ENCODE measurements at regions not wholly inside any gene's neighbourhood (a gene's known extent, or its start where the extent isn't known, plus 50 kb on each side); places are given as distances from the start of the nearest gene placed in this dataset.

DNA sequence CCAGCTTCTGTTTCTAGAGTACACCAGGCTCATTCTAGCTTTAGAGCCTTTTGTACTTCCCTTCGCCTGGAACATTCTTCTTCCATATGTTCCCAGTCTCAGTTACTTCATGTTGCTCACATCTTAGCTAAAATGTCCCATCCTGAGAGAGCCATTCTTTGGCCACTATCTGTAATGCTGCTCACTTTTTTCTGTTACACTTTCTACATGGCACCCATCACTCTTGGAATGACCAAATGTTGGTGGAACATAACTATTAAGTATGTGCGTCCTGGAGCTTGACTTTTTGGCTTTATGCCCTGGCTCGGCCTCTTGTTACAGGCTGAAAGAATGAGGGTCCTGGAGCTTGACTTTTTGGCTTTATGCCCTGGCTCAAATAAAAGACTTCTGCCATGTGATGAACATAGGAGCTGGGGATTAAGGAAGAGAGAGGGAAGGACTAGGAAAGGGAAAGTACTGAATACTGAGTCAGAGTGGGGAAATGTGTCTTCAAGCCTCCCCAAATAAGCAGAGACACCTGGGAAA is 442.9 kb upstream of the ATP2B1 start:
- Histone ChIP-seq H3K4me1 (ENCODE audit: control insufficient read depth, insufficient read depth, low read length) (no peaks in the 10 kb centered on the region), H3K36me3 (ENCODE audit: control insufficient read depth, insufficient read depth, low read length) (no peaks in the 10 kb centered on the region), H3K9ac (ENCODE audit: low read length) (no peak overlapping the region), H3K27me3 (ENCODE audit: control insufficient read depth, insufficient read depth, low read length) (no peaks in the 10 kb centered on the region), H3K27ac (ENCODE audit: low read depth, low read length) (no peak overlapping the region), H3K4me3 (ENCODE audit: low read length) (no peak overlapping the region)

DNA sequence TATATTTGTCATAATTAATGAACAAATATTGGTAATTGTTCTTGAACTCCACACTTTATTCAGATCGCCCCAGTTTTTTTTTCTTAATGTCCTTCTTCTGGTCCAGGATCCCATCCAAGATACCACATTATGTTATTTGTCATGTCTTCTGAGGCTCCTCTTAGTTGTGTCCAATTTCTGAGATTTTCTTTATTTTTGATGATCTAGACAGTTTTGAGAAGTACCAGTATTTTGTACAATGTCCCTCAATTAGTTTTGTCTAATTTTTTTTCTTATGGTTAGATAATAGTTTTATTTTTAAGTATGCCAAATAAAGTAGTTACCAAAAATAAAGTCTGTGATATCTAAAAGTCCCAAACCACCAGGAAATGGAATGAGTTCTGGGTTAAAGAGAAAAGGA is 440.8 kb upstream of the ATP2B1 start:
- Histone ChIP-seq H3K4me3 (ENCODE audit: low read length) (no peak overlapping the region), H3K4me1 (ENCODE audit: control insufficient read depth, insufficient read depth, low read length) (no peaks in the 10 kb centered on the region), H3K27ac (ENCODE audit: low read depth, low read length) (no peak overlapping the region), H3K36me3 (ENCODE audit: control insufficient read depth, insufficient read depth, low read length) (no peaks in the 10 kb centered on the region), H3K9ac (ENCODE audit: low read length) (no peak overlapping the region), H3K27me3 (ENCODE audit: control insufficient read depth, insufficient read depth, low read length) (no peaks in the 10 kb centered on the region)

- H3K27me3 ChIP-seq (ENCODE audit: control insufficient read depth, insufficient read depth, low read length) = no peaks in the 10 kb centered on the region
- no peak overlapping the region for H3K9ac ChIP-seq (ENCODE audit: low read length)
- H3K4me3 ChIP-seq (ENCODE audit: low read length) = no peak overlapping the region
- H3K4me1 ChIP-seq (ENCODE audit: control insufficient read depth, insufficient read depth, low read length) = no peaks in the 10 kb centered on the region
- no peaks in the 10 kb centered on the region for H3K36me3 ChIP-seq (ENCODE audit: control insufficient read depth, insufficient read depth, low read length)
- H3K27ac ChIP-seq (ENCODE audit: low read depth, low read length) = no peak overlapping the region
Observed at GRCh38 chr12:90129366-90130030, 420.9 kb upstream of the ATP2B1 start.

DNA sequence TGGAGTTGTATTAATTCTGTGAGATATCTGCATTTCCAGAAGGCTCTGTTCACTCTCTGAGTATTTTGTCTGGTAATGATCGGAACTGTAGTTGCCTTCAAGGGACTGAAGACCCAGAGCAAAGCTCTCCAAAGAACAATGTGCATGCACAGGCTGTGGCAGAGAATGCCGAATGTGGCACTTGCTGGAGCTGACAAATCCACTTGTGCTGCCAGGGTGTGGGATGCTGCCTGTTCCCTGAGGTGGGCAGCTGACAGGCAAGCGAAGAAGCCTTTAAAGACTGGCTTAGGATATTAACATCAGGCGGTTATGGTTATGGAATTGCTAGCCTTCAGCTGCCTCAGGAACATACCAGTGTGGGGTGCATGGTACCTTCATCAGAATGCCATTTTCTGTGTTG is 419.9 kb upstream of the ATP2B1 start:
- Histone ChIP-seq H3K36me3 (ENCODE audit: control insufficient read depth, insufficient read depth, low read length) (no peaks in the 10 kb centered on the region), H3K9ac (ENCODE audit: low read length) (no peak overlapping the region), H3K27me3 (ENCODE audit: control insufficient read depth, insufficient read depth, low read length) (no peaks in the 10 kb centered on the region), H3K4me1 (ENCODE audit: control insufficient read depth, insufficient read depth, low read length) (no peaks in the 10 kb centered on the region), H3K27ac (ENCODE audit: low read depth, low read length) (no peak overlapping the region), H3K4me3 (ENCODE audit: low read length) (no peak overlapping the region)

DNA sequence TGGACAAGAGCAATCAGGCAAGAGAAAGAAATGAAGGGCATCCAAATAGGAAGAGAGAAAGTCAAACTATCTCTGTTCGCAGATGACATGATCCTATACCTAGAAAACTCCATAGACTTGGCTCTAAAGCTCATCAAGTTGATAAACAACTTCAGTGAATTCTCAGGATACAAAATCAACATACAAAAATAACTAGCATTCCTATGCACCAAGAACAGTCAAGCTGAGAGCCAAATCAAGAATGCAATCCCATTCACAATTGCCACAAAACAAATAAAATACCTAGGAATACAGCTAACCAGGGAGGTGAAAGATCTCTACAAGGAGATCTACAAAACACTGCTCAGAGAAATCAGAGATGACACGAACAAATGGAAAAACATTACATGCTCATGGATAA is 417.5 kb upstream of the ATP2B1 start:
- H3K4me1 ChIP-seq (ENCODE audit: control insufficient read depth, insufficient read depth, low read length) = no peaks in the 10 kb centered on the region
- H3K36me3 ChIP-seq (ENCODE audit: control insufficient read depth, insufficient read depth, low read length) = no peaks in the 10 kb centered on the region
- H3K4me3 ChIP-seq (ENCODE audit: low read length) = no peak overlapping the region
- no peak overlapping the region for H3K27ac ChIP-seq (ENCODE audit: low read depth, low read length)
- H3K27me3 ChIP-seq (ENCODE audit: control insufficient read depth, insufficient read depth, low read length) = no peaks in the 10 kb centered on the region
- H3K9ac ChIP-seq (ENCODE audit: low read length) = no peak overlapping the region

- Histone ChIP-seq H3K36me3 (ENCODE audit: control insufficient read depth, insufficient read depth, low read length) (no peaks in the 10 kb centered on the region), H3K27me3 (ENCODE audit: control insufficient read depth, insufficient read depth, low read length) (no peaks in the 10 kb centered on the region), H3K27ac (ENCODE audit: low read depth, low read length) (no peak overlapping the region), H3K4me3 (ENCODE audit: low read length) (no peak overlapping the region), H3K9ac (ENCODE audit: low read length) (no peak overlapping the region), H3K4me1 (ENCODE audit: control insufficient read depth, insufficient read depth, low read length) (no peaks in the 10 kb centered on the region)
Observed at GRCh38 chr12:90124914-90125313, 416.3 kb upstream of the ATP2B1 start.

GRCh38 chr12:90124289-90124688 is 415.7 kb upstream of the ATP2B1 start:
- no peaks in the 10 kb centered on the region for H3K4me1 ChIP-seq (ENCODE audit: control insufficient read depth, insufficient read depth, low read length)
- no peaks in the 10 kb centered on the region for H3K36me3 ChIP-seq (ENCODE audit: control insufficient read depth, insufficient read depth, low read length)
- no peaks in the 10 kb centered on the region for H3K27me3 ChIP-seq (ENCODE audit: control insufficient read depth, insufficient read depth, low read length)
- no peak overlapping the region for H3K9ac ChIP-seq (ENCODE audit: low read length)
- no peak overlapping the region for H3K27ac ChIP-seq (ENCODE audit: low read depth, low read length)
- no peak overlapping the region for H3K4me3 ChIP-seq (ENCODE audit: low read length)

- H3K27me3 ChIP-seq (ENCODE audit: control insufficient read depth, insufficient read depth, low read length) = no peaks in the 10 kb centered on the region
- no peak overlapping the region for H3K27ac ChIP-seq (ENCODE audit: low read depth, low read length)
- no peaks in the 10 kb centered on the region for H3K36me3 ChIP-seq (ENCODE audit: control insufficient read depth, insufficient read depth, low read length)
- no peak overlapping the region for H3K9ac ChIP-seq (ENCODE audit: low read length)
- no peak overlapping the region for H3K4me3 ChIP-seq (ENCODE audit: low read length)
- H3K4me1 ChIP-seq (ENCODE audit: control insufficient read depth, insufficient read depth, low read length) = no peaks in the 10 kb centered on the region
Observed at GRCh38 chr12:90122681-90123080, 414.0 kb upstream of the ATP2B1 start.

- H3K9ac ChIP-seq (ENCODE audit: low read length) = no peak overlapping the region
- H3K36me3 ChIP-seq (ENCODE audit: control insufficient read depth, insufficient read depth, low read length) = no peaks in the 10 kb centered on the region
- H3K27ac ChIP-seq (ENCODE audit: low read depth, low read length) = no peak overlapping the region
- no peak overlapping the region for H3K4me3 ChIP-seq (ENCODE audit: low read length)
- no peaks in the 10 kb centered on the region for H3K4me1 ChIP-seq (ENCODE audit: control insufficient read depth, insufficient read depth, low read length)
- no peaks in the 10 kb centered on the region for H3K27me3 ChIP-seq (ENCODE audit: control insufficient read depth, insufficient read depth, low read length)
Observed at GRCh38 chr12:90120627-90121026, 412.0 kb upstream of the ATP2B1 start.

DNA sequence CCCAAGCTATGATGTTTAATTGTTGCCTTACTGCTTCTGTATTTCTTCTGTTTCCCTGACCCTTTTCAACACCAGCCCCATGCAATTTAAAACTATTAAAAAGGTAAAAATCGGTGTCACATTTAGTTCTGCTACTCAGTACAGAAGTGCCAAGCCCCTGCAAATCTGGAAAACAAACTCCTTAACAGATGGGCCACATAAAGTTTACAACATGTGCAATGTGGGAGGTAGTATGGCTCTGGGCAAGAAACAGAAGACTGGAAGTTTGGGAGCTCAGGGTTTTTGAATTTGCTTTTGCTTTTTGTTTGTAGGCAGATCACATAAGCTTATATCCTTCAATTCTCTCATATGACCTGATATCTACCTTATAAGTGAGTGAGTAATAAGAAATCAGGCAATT is 404.0 kb upstream of the ATP2B1 start:
- Histone ChIP-seq H3K9ac (ENCODE audit: low read length) (no peak overlapping the region), H3K27ac (ENCODE audit: low read depth, low read length) (no peak overlapping the region), H3K4me3 (ENCODE audit: low read length) (no peak overlapping the region), H3K36me3 (ENCODE audit: control insufficient read depth, insufficient read depth, low read length) (no peaks in the 10 kb centered on the region), H3K4me1 (ENCODE audit: control insufficient read depth, insufficient read depth, low read length) (no peaks in the 10 kb centered on the region), H3K27me3 (ENCODE audit: control insufficient read depth, insufficient read depth, low read length) (no peaks in the 10 kb centered on the region)

GRCh38 chr12:90111791-90112580 is 403.3 kb upstream of the ATP2B1 start:
- H3K4me3 ChIP-seq (ENCODE audit: low read length) = no peak overlapping the region
- H3K27me3 ChIP-seq (ENCODE audit: control insufficient read depth, insufficient read depth, low read length) = no peaks in the 10 kb centered on the region
- no peaks in the 10 kb centered on the region for H3K4me1 ChIP-seq (ENCODE audit: control insufficient read depth, insufficient read depth, low read length)
- H3K36me3 ChIP-seq (ENCODE audit: control insufficient read depth, insufficient read depth, low read length) = no peaks in the 10 kb centered on the region
- H3K27ac ChIP-seq (ENCODE audit: low read depth, low read length) = no peak overlapping the region
- no peak overlapping the region for H3K9ac ChIP-seq (ENCODE audit: low read length)

DNA sequence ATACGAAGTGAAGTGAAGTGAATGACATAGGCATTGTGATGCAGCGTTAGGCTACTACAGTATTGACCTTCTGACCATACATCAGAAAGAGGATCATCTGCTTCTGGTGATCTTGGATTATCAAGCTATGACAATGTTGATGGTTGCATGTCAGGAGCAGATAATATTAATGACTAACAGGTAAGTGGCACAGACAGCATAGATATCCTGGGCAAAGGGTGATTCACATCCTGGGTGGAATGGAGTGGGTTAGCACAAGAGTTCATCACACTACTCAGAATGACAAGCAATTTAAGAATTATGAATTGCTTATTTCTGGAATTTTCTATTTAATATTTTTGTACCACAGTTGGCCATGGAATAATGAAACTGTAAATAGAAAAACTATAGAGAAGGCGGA is 397.9 kb upstream of the ATP2B1 start:
- no peaks in the 10 kb centered on the region for H3K36me3 ChIP-seq (ENCODE audit: control insufficient read depth, insufficient read depth, low read length)
- H3K4me1 ChIP-seq (ENCODE audit: control insufficient read depth, insufficient read depth, low read length) = no peaks in the 10 kb centered on the region
- H3K27me3 ChIP-seq (ENCODE audit: control insufficient read depth, insufficient read depth, low read length) = no peaks in the 10 kb centered on the region
- H3K27ac ChIP-seq (ENCODE audit: low read depth, low read length) = no peak overlapping the region
- no peak overlapping the region for H3K4me3 ChIP-seq (ENCODE audit: low read length)
- H3K9ac ChIP-seq (ENCODE audit: low read length) = no peak overlapping the region
